ENCODE measurements at regions not wholly inside any gene's neighbourhood (a gene's known extent, or its start where the extent isn't known, plus 50 kb on each side); places are given as distances from the start of the nearest gene placed in this dataset.

- Histone ChIP-seq H3K36me3 (replicated peaks in 1 of 2; ENCODE audit: control insufficient read depth in 1 of 2, insufficient read depth in 2 of 2, low read length in 1 of 2) (no peaks in the 10 kb centered on the region), H3K4me3 (ENCODE audit: low read depth in 2 of 2, low read length in 1 of 2) (no peak overlapping the region), H3K27me3 (ENCODE audit: insufficient read depth) (no peaks in the 10 kb centered on the region), H3F3A (replicated peaks; ENCODE audit: insufficient read depth) (no peaks in the 10 kb centered on the region), H3K9ac (no peak overlapping the region), H3K27ac (ENCODE audit: low read depth in 2 of 2, low read length in 1 of 2) (no peak overlapping the region), H3K9me2 (no peaks in the 10 kb centered on the region), H3K4me1 (ENCODE audit: control insufficient read depth in 1 of 2, insufficient read depth in 2 of 2, low read depth in 1 of 2, low read length in 1 of 2) (no peaks in the 10 kb centered on the region), H3K79me2 (ENCODE audit: insufficient read depth) (no peaks in the 10 kb centered on the region), H3K9me3 (no peaks in the 10 kb centered on the region), H4K20me1 (ENCODE audit: insufficient read depth) (no peaks in the 10 kb centered on the region), H3K4me2 (no peak overlapping the region), H2AFZ (ENCODE audit: low read depth) (no peak overlapping the region)
- ChIA-PET POLR2A (no interaction called here), CTCF (no interaction called here)
- no peak for TF ChIP-seq FOXJ3 (CRISPR knock-in tag; IDR thresholded peaks at IDR 0.05)
- no peak for TF ChIP-seq FOSL2 (IDR thresholded peaks at IDR 0.05; ENCODE audit: borderline replicate concordance, low read depth)
- no peak for TF ChIP-seq GATA2 (CRISPR knock-in tag; IDR thresholded peaks at IDR 0.05)
- TF ChIP-seq GABPA (IDR thresholded peaks at IDR 0.05; ENCODE audit: low read depth) = no peak
- no peak for TF ChIP-seq SIN3A (IDR thresholded peaks at IDR 0.05; ENCODE audit: borderline replicate concordance, low read depth, low read length)
- no peak for TF ChIP-seq ELF1 (IDR thresholded peaks at IDR 0.05)
- no peak for TF ChIP-seq RAD21 (IDR thresholded peaks at IDR 0.05; ENCODE audit: low read length)
- no peak for TF ChIP-seq RCOR1 (IDR thresholded peaks at IDR 0.05; ENCODE audit: low read length)
- no peak for TF ChIP-seq NRF1 (IDR thresholded peaks at IDR 0.05; ENCODE audit: low read depth, low read length)
- TF ChIP-seq RFX5 (IDR thresholded peaks at IDR 0.05; ENCODE audit: low read length) = no peak
- TF ChIP-seq JUND (IDR thresholded peaks at IDR 0.05) = no peak
- no peak for TF ChIP-seq TCF12 (IDR thresholded peaks at IDR 0.05)
- TF ChIP-seq ZBTB33 (IDR thresholded peaks at IDR 0.05; ENCODE audit: borderline replicate concordance, low read depth) = no peak
- TF ChIP-seq REST (IDR thresholded peaks at IDR 0.05; ENCODE audit: low read depth, low read length) = no peak
- DNase-seq = no peak
- WGBS (ENCODE audit: low lambda C conversion rate) = 30% methylated on average over 3 of the region's 3 CpGs
Measured at GRCh38 chr16:61165797-61166196, 870.4 kb downstream of the CDH8 start.

GRCh38 chr16:61150351-61150750 is 885.9 kb downstream of the CDH8 start:
- H3K4me1 ChIP-seq (ENCODE audit: control insufficient read depth in 1 of 2, insufficient read depth in 2 of 2, low read depth in 1 of 2, low read length in 1 of 2) = no peaks in the 10 kb centered on the region
- CTCF ChIA-PET = no interaction called here
- H3K36me3 ChIP-seq (replicated peaks in 1 of 2; ENCODE audit: control insufficient read depth in 1 of 2, insufficient read depth in 2 of 2, low read length in 1 of 2) = no peaks in the 10 kb centered on the region
- no peak overlapping the region for H3K9ac ChIP-seq
- no peaks in the 10 kb centered on the region for H3K9me2 ChIP-seq
- H3K9me3 ChIP-seq = no peaks in the 10 kb centered on the region
- H3F3A ChIP-seq (replicated peaks; ENCODE audit: insufficient read depth) = no peaks in the 10 kb centered on the region
- H3K4me2 ChIP-seq = no peak overlapping the region
- H3K79me2 ChIP-seq (ENCODE audit: insufficient read depth) = no peaks in the 10 kb centered on the region
- no peak overlapping the region for H3K27ac ChIP-seq (ENCODE audit: low read depth in 2 of 2, low read length in 1 of 2)
- H4K20me1 ChIP-seq (ENCODE audit: insufficient read depth) = no peaks in the 10 kb centered on the region
- H3K27me3 ChIP-seq (ENCODE audit: insufficient read depth) = no peaks in the 10 kb centered on the region
- no peak overlapping the region for H3K4me3 ChIP-seq (ENCODE audit: low read depth in 2 of 2, low read length in 1 of 2)
- no peak overlapping the region for H2AFZ ChIP-seq (ENCODE audit: low read depth)
- TF ChIP-seq USF2 (IDR thresholded peaks at IDR 0.05; ENCODE audit: borderline replicate concordance, low read depth, low read length) (no peak), RAD21 (IDR thresholded peaks at IDR 0.05; ENCODE audit: low read length) (no peak), MEF2A (IDR thresholded peaks at IDR 0.05; ENCODE audit: borderline replicate concordance, low read depth) (no peak), FOSL2 (IDR thresholded peaks at IDR 0.05; ENCODE audit: borderline replicate concordance, low read depth) (no peak), SMC3 (IDR thresholded peaks at IDR 0.05; ENCODE audit: low read depth, low read length) (no peak), ELF1 (IDR thresholded peaks at IDR 0.05) (no peak), RCOR1 (IDR thresholded peaks at IDR 0.05; ENCODE audit: low read length) (no peak), USF1 (IDR thresholded peaks at IDR 0.05; ENCODE audit: borderline replicate concordance, low read depth) (no peak), EZH2phosphoT487 (IDR thresholded peaks at IDR 0.05; ENCODE audit: borderline replicate concordance, low read depth) (no peak), POLR2AphosphoS5 (IDR thresholded peaks at IDR 0.05; ENCODE audit: low read depth, low read length) (no peak), FOXM1 (IDR thresholded peaks at IDR 0.05; ENCODE audit: low read depth) (no peak), CHD2 (IDR thresholded peaks at IDR 0.05; ENCODE audit: low read length, partially characterized antibody) (no peak), RFX5 (IDR thresholded peaks at IDR 0.05; ENCODE audit: low read length) (no peak), JUND (IDR thresholded peaks at IDR 0.05) (no peak)
- POLR2A ChIA-PET = no interaction called here
- no peak for DNase-seq
- 6% methylated on average over 1 of the region's 4 CpGs for whole genome bisulfite sequencing (ENCODE audit: low lambda C conversion rate)

Data from SK-N-SH (cell line).